ENCODE measurements at regions not wholly inside any gene's neighbourhood (a gene's known extent, or its start where the extent isn't known, plus 50 kb on each side); places are given as distances from the start of the nearest gene placed in this dataset.

GRCh38 chr2:71789556-71790204, 336.3 kb downstream of the DYSF start:
- no peak for DNase-seq

- DNase-seq: no peak
These were observed 335.4 kb downstream of the DYSF start for GRCh38 chr2:71788601-71789240.

- no peak for DNase-seq
These were observed 334.8 kb downstream of the DYSF start for GRCh38 chr2:71788186-71788525.

- DNase-seq: no peak
These were observed 334.3 kb downstream of the DYSF start for GRCh38 chr2:71787476-71788185.

- DNase-seq: no peak
These were observed 333.7 kb downstream of the DYSF start for GRCh38 chr2:71787108-71787415.

- DNase-seq: no peak
These were observed 333.1 kb downstream of the DYSF start for GRCh38 chr2:71786291-71787107.

GRCh38 chr2:71785516-71785981, 332.2 kb downstream of the DYSF start:
- DNase-seq: no peak

GRCh38 chr2:71784734-71785511, 331.6 kb downstream of the DYSF start:
- DNase-seq: no peak

- no peak for DNase-seq
These were observed 330.5 kb downstream of the DYSF start for GRCh38 chr2:71783815-71784214.

- no peak for DNase-seq
These were observed 329.9 kb downstream of the DYSF start for GRCh38 chr2:71783215-71783614.

- no peak for DNase-seq
These were observed 329.0 kb downstream of the DYSF start for GRCh38 chr2:71782323-71782722.

- DNase-seq: no peak
These were observed 328.4 kb downstream of the DYSF start for GRCh38 chr2:71781695-71782228.

- no peak for DNase-seq
These were observed 326.8 kb downstream of the DYSF start for GRCh38 chr2:71780162-71780561.

- no peak for DNase-seq
These were observed 326.4 kb downstream of the DYSF start for GRCh38 chr2:71779774-71780105.

- no peak for DNase-seq
These were observed 325.8 kb downstream of the DYSF start for GRCh38 chr2:71778936-71779773.

- no peak for DNase-seq
These were observed 325.2 kb downstream of the DYSF start for GRCh38 chr2:71778514-71778913.

- DNase-seq: no peak
These were observed 324.6 kb downstream of the DYSF start for GRCh38 chr2:71777946-71778345.

- DNase-seq: no peak
These were observed 322.9 kb downstream of the DYSF start for GRCh38 chr2:71776227-71776626.

- no peak for DNase-seq
These were observed 319.9 kb downstream of the DYSF start for GRCh38 chr2:71773218-71773617.

- DNase-seq: no peak
These were observed 319.3 kb downstream of the DYSF start for GRCh38 chr2:71772510-71773172.

- DNase-seq: no peak
These were observed 314.3 kb downstream of the DYSF start for GRCh38 chr2:71767663-71768062.
